Astrocyte of the cerebellum (primary cell): ENCODE measurements at regions not wholly inside any gene's neighbourhood (a gene's known extent, or its start where the extent isn't known, plus 50 kb on each side); places are given as distances from the start of the nearest gene placed in this dataset.

Experiments used
- DNase-seq: peaks from one replicate; pipeline ENCODE4 v3.0.0-alpha.2; 2011; ENCODE audit warnings: low read depth
- H3K4me3 ChIP-seq: 2 replicates; pipeline ENCODE4 v1.5.1; 2011; ENCODE audit warnings: mild to moderate bottlenecking, low read depth, low read length, moderate library complexity
- in situ Hi-C: cut with HindIII; loops from 2 replicates; pipeline ENCODE4 v1.10.0; 2017; ENCODE audit warnings: low sequenced_read_pairs
- TF ChIP-seq, protein P1 (sequence below): IDR thresholded peaks from 2 replicates; pipeline ENCODE4 v1.5.1; 2012; ENCODE audit warnings: low read length, low read depth, moderate library complexity, mild to moderate bottlenecking; ENCODE audit errors: missing control alignments

- H3K4me3 ChIP-seq, result no peak overlapping the region
- no peak for DNase-seq
- TF ChIP-seq, protein P1, sequence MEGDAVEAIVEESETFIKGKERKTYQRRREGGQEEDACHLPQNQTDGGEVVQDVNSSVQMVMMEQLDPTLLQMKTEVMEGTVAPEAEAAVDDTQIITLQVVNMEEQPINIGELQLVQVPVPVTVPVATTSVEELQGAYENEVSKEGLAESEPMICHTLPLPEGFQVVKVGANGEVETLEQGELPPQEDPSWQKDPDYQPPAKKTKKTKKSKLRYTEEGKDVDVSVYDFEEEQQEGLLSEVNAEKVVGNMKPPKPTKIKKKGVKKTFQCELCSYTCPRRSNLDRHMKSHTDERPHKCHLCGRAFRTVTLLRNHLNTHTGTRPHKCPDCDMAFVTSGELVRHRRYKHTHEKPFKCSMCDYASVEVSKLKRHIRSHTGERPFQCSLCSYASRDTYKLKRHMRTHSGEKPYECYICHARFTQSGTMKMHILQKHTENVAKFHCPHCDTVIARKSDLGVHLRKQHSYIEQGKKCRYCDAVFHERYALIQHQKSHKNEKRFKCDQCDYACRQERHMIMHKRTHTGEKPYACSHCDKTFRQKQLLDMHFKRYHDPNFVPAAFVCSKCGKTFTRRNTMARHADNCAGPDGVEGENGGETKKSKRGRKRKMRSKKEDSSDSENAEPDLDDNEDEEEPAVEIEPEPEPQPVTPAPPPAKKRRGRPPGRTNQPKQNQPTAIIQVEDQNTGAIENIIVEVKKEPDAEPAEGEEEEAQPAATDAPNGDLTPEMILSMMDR, result no peak
- in situ Hi-C loops, result no loop called here
Observed at GRCh38 chr6:92911301-92911700, 508.1 kb downstream of the EPHA7 start.

- H3K4me3 ChIP-seq, result no peak overlapping the region
- TF ChIP-seq, protein P1, result no peak
- in situ Hi-C loops, result no loop called here
- no peak for DNase-seq
Observed at GRCh38 chr6:92910646-92911045, 508.7 kb downstream of the EPHA7 start.

DNA sequence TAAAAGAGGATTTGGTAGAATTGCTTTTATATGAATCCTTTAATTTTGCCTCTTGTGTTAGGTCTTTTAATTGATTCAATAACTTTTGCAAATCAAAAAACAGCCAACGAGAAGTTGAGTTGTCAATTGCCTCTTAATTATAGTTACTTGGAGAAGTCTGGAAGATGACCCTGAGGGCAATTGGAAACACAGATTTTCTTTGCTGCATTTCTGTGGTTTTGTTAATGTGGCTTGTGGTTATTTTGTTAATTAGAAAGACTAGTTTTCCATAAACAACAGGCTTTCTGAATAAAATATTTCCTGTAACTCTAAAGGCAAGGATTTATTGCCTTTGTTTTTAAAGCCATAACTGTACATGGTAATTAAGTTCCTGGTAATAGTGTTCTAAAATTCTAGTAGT lies 513.0 kb downstream of the EPHA7 start:
- in situ Hi-C loops, result no loop called here
- DNase-seq, result no peak
- TF ChIP-seq, protein P1, result no peak
- no peak overlapping the region for H3K4me3 ChIP-seq

DNA sequence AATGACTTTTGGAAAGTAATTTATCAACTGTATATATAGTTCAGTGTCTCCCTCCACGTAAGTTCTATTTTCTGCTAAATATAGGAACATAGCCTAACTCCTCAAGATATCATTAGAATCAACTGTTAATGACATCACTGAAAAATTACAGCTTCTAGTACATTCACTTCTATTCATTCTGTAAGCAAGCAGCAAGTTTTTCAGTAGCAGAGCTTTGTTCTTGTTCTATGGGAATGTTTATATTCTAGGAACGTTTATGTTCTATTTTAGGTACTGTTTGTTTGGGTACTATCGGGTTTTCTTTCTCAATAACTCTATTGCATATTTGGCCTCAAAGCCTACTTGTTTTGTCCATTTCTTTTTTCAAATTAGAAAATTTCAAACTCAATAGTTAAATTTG lies 525.6 kb downstream of the EPHA7 start:
- TF ChIP-seq, protein P1, result no peak
- no peak overlapping the region for H3K4me3 ChIP-seq
- in situ Hi-C loops, result no loop called here
- no peak for DNase-seq

DNA sequence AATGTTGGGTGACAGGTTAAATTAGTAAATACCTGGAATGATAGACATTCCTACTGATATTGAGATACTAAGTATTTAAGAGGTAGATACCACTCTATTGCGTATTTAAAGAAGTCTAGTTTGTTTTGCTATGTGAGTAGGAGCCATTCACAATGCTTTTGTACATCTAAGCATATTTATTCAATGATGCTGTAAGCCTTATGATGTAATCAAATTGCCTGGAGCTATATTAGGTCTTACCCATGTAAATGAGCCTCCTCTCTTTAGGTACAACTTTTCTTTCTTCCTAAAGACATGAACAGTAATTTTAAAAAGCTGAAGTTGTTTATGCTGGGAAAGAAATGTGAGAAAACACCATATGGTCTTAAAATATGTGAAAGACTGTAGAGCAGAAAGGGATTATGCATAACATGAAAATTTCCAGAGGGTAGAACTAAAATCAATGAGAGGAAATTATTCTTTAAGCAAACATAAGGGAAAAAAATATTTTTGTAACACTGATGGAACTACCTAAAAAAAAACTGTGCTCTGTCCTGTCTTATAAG lies 526.7 kb downstream of the EPHA7 start:
- no peak overlapping the region for H3K4me3 ChIP-seq
- DNase-seq, result no peak
- in situ Hi-C loops, result no loop called here
- TF ChIP-seq, protein P1, result no peak

GRCh38 chr6:92888316-92888715 lies 531.0 kb downstream of the EPHA7 start:
- no peak for DNase-seq
- TF ChIP-seq, protein P1, result no peak
- in situ Hi-C loops, result no loop called here
- H3K4me3 ChIP-seq, result no peak overlapping the region

DNA sequence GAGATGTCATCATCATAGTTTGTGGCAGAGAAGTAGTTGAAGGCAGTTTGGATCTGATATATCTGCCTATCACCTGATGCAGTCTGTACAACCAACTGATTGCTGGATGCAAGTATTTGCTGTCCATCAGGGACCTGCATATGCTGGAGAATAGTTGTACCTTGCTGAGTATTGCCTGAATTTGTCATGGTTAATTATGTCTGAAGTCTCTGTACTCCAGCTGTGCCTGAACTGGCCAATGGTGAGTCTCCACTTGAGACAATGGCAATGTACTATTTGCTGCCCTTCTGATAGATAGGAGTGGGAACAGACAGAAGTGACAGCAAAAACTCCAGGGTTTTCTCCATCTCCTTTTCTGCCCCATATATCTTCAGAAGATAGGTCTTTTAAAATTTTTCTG lies 531.5 kb downstream of the EPHA7 start:
- no peak for DNase-seq
- in situ Hi-C loops, result no loop called here
- H3K4me3 ChIP-seq, result no peak overlapping the region
- TF ChIP-seq, protein P1, result no peak
